CD8-positive, alpha-beta memory T cell (primary cell): ENCODE measurements at regions not wholly inside any gene's neighbourhood (a gene's known extent, or its start where the extent isn't known, plus 50 kb on each side); places are given as distances from the start of the nearest gene placed in this dataset.
A peak's percentile ranks its signal among the peaks of the same experiment; 100 is the strongest.

Experiments
- CTCF ChIA-PET: fragments of 350-600 bp; sonication (Branson Sonifier 250); formaldehyde crosslinking; loops from one replicate; lab custom pipeline; 2021; ENCODE audit warnings: antibody characterized with exemption; lab: Charles Lee
- POLR2A ChIA-PET: fragments of 350-600 bp; sonication (Branson Sonifier 250); formaldehyde crosslinking; loops from one replicate; lab custom pipeline; 2021; ENCODE audit warnings: antibody characterized with exemption; lab: Charles Lee
- DNase-seq, 5 donors: peaks; one replicate each; pipeline versions ENCODE4 v3.0.0 to v3.0.0-alpha.2; 2020 to 2022; ENCODE audit warnings: mixed read lengths in 1 of 5
- H3K27ac ChIP-seq: one replicate; pipeline ENCODE4 v1.7.0; 2013; ENCODE audit warnings: low read depth, mild to moderate bottlenecking, low read length, moderate library complexity
- H3K27me3 ChIP-seq: 2 replicates; pipeline ENCODE4 v1.7.0; 2013; ENCODE audit warnings: low read length, mild to moderate bottlenecking; ENCODE audit not compliant: insufficient read depth, poor library complexity, severe bottlenecking
- H3K36me3 ChIP-seq: 2 replicates; pipeline ENCODE4 v1.7.0; 2013; ENCODE audit warnings: mild to moderate bottlenecking, low read length, moderate library complexity; ENCODE audit not compliant: insufficient read depth
- H3K4me1 ChIP-seq: 2 replicates; pipeline ENCODE4 v1.7.0; 2013; ENCODE audit warnings: mild to moderate bottlenecking, low read length, moderate library complexity; ENCODE audit not compliant: insufficient read depth
- H3K4me3 ChIP-seq: 2 replicates; pipeline ENCODE4 v1.7.0; 2013; ENCODE audit warnings: mild to moderate bottlenecking, low read length
- H3K9me3 ChIP-seq: 2 replicates; pipeline ENCODE4 v1.7.0; 2013; ENCODE audit warnings: mild to moderate bottlenecking, low read length
- H3K27ac Mint-ChIP-seq, 8 donors: one replicate each; pipeline ENCODE4 v1.8.0; 2020 to 2021; ENCODE audit warnings: mixed read lengths in 8 of 8, mild to moderate bottlenecking in 6 of 8, inconsistent platforms in 3 of 8, moderate library complexity in 3 of 8
- H3K27me3 Mint-ChIP-seq, 2 donors: one replicate each; pipeline ENCODE4 v1.8.0; 2020 to 2021; ENCODE audit warnings: mixed read lengths in 2 of 2, mild to moderate bottlenecking in 1 of 2, moderate library complexity in 1 of 2
- H3K36me3 Mint-ChIP-seq, 3 donors: one replicate each; pipeline ENCODE4 v1.8.0; 2020 to 2021; ENCODE audit warnings: mixed read lengths in 3 of 3, inconsistent platforms in 1 of 3, mild to moderate bottlenecking in 1 of 3
- H3K4me1 Mint-ChIP-seq, 3 donors: one replicate each; pipeline ENCODE4 v1.8.0; 2020 to 2021; ENCODE audit warnings: mixed read lengths in 3 of 3, inconsistent platforms in 1 of 3, mild to moderate bottlenecking in 1 of 3
- H3K4me3 Mint-ChIP-seq, 7 donors: one replicate each; pipeline ENCODE4 v1.8.0; 2020 to 2021; ENCODE audit warnings: mixed read lengths in 7 of 7, mild to moderate bottlenecking in 6 of 7, moderate library complexity in 4 of 7, inconsistent platforms in 2 of 7
- H3K9me3 Mint-ChIP-seq, 5 donors: one replicate each; pipeline ENCODE4 v1.8.0; 2020 to 2022; ENCODE audit warnings: mixed read lengths in 5 of 5, mild to moderate bottlenecking in 3 of 5, moderate library complexity in 2 of 5, inconsistent platforms in 1 of 5

DNA sequence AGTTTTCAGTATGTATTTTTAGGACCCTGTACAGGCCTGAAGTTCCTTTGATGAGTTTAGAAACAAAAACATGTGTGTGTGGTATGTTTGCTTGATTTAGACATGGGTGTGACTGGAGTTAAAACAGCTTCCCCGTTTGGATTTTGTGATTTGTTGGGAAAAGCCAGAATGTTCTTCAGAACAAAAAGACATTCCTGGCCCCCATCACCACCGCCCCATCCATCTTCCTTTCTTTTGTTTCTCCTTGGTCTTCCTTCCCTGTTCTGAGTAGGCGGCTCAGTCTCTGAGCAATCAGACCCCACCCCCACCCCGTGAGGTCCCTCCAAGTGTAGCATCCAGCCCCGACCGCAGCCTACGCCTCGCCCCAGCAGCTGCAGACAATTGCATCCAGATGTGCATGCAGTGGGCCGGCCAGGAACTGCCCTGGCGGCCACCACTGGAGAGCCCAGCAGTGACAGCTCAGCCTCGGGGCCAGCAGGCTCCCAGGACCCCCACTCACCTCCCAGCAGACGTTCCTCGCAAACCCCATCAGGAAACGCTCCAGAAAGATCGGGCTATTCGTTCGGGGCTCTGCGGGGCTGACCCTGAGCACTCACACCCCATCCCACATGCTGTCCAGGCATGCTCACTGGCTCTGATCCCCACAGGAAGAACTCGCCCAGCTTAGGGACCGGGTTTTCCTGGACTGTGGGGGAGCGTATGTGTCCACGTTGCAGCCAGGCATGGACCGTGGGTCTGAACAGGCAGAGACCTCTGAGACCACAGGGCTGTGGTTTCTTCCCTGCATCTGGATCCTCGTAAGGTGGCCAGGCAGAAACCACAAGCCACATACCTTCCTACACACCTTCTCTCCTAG lies 99.8 kb upstream of the CDH5 start:
- Mint-ChIP-seq H3K27me3 (peaks cover 15 to 59% of the 10 kb centered on the region in 2 donors), H3K36me3 (no peaks in the 10 kb centered on the region), H3K27ac (no peak overlapping the region), H3K9me3 (no peaks in the 10 kb centered on the region), H3K4me1 (peaks cover 10 to 12% (median 11%) of the 10 kb centered on the region in 3 donors), H3K4me3 (peak overlapping the region in 1 of 7 donors; percentile 56)
- no peak for DNase-seq
- no peak overlapping the region for H3K27ac ChIP-seq
- H3K4me3 ChIP-seq = no peak overlapping the region
- ChIA-PET CTCF (no interaction called here), POLR2A (no interaction called here)
- H3K9me3 ChIP-seq = no peaks in the 10 kb centered on the region
- peaks cover 6% of the 10 kb centered on the region for H3K4me1 ChIP-seq
- no peaks in the 10 kb centered on the region for H3K36me3 ChIP-seq
- peaks cover 10% of the 10 kb centered on the region for H3K27me3 ChIP-seq

DNA sequence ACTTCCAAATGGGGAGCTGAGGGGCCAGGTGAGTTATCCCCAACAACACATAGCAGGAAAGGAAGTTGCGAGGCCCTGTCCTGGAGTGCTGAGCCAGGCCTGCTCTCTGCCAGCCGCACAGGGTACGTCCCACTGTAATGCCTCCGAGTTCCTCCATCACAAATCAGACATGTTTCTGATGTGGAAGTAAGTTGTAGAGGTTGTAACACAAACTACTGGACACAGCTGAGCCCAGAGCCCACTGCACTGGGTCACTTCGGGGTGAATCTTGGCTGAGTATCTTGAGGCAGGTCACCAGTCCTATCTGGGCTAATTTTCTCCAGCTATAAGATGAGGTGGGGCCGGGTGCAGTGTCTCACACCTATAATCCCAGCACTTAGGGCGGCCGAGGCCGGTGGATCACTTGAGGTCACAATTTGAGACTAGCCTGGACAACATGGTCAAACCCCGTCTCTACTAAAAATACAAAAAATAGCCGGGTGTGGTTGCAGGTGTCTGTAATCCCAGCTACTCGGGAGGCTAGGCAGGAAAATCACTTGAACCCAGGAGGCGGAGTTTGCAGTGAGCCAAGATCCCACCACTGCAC lies 100.8 kb upstream of the CDH5 start:
- H3K9me3 Mint-ChIP-seq = no peaks in the 10 kb centered on the region
- H3K27me3 ChIP-seq = peaks cover 4% of the 10 kb centered on the region
- CTCF ChIA-PET = no interaction called here

DNA sequence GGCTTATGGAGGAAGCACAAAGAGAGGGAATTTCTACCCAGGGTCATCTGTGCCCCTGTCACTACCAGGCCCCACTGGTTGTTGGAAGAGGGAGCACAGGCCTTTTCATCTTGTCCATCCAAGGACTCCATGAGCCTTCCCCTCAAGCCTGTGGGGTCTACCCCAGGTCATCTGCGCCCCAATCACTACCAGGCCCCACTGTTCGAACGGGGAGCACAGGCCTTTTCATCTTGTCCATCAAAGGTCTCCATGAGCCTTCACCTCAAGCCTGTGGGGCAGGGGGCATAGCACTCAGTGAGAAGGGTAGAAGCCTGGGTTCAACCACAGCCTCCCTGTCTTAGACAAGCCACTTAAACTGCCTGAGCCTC lies 101.5 kb upstream of the CDH5 start:
- H3K36me3 ChIP-seq = no peaks in the 10 kb centered on the region
- no peak overlapping the region for H3K27ac ChIP-seq
- no peaks in the 10 kb centered on the region for H3K9me3 Mint-ChIP-seq
- no peak overlapping the region for H3K4me3 Mint-ChIP-seq
- POLR2A ChIA-PET = no interaction called here
- H3K27me3 ChIP-seq = peaks cover 4% of the 10 kb centered on the region
- no peaks in the 10 kb centered on the region for H3K9me3 ChIP-seq
- no peak for DNase-seq
- CTCF ChIA-PET = no interaction called here
- peaks cover 15 to 61% of the 10 kb centered on the region in 2 donors for H3K27me3 Mint-ChIP-seq
- no peak overlapping the region for H3K27ac Mint-ChIP-seq
- no peaks in the 10 kb centered on the region for H3K36me3 Mint-ChIP-seq
- H3K4me1 ChIP-seq = peaks cover under 1% of the 10 kb centered on the region
- peaks cover 6 to 12% (median 7%) of the 10 kb centered on the region in 3 donors for H3K4me1 Mint-ChIP-seq
- no peak overlapping the region for H3K4me3 ChIP-seq

More for the DNA sequence above, 100.8 kb upstream of the CDH5 start:
- Histone ChIP-seq H3K4me1 (peaks cover 5% of the 10 kb centered on the region), H3K9me3 (no peaks in the 10 kb centered on the region), H3K36me3 (no peaks in the 10 kb centered on the region), H3K27ac (no peak overlapping the region), H3K4me3 (no peak overlapping the region)
- peaks cover 15 to 60% of the 10 kb centered on the region in 2 donors for H3K27me3 Mint-ChIP-seq
- no peak overlapping the region for H3K27ac Mint-ChIP-seq
- H3K36me3 Mint-ChIP-seq = no peaks in the 10 kb centered on the region
- no peak overlapping the region for H3K4me3 Mint-ChIP-seq
- peaks cover 7 to 12% (median 8%) of the 10 kb centered on the region in 3 donors for H3K4me1 Mint-ChIP-seq
- POLR2A ChIA-PET = no interaction called here
- no peak for DNase-seq

DNA sequence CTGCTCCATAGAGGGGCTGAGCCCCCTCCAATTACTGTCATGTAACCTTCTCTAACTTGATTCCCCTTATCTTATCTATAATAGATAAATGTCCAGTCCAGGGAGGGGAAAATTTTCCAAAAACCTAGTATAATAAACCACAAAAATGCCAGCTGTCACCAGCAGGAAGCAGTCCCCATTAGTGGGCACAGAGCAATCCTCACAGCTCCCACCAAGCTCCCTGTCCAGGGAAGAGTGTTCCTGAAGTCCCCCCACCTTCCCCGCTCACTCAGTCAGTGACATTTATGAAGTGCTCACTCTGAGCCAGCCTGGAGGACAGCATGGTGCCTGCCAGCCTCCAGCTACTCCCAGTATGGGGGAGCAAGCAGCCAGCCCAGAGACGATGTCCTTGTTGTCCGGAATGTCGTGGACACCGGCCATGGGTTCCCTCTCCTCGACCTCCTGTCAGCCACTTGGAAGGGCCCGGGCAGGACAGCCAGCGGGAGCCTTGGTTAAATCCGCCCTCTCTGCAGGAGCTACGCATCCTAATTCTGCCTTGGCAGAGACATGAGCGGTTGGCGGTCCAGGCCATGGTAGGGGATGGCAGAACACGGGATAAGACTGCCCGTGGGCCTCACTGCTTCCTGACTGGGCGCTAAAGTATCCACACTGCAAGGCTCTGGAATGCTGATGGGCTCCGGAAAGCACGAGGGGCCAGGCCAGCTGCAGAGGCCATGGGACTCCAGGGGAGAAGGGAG lies 102.0 kb upstream of the CDH5 start:
- H3K9me3 ChIP-seq = no peaks in the 10 kb centered on the region
- no peaks in the 10 kb centered on the region for H3K9me3 Mint-ChIP-seq
- ChIA-PET POLR2A (no interaction called here), CTCF (no interaction called here)
- H3K36me3 ChIP-seq = no peaks in the 10 kb centered on the region
- peaks cover 6 to 12% (median 7%) of the 10 kb centered on the region in 3 donors for H3K4me1 Mint-ChIP-seq
- H3K27ac Mint-ChIP-seq = no peak overlapping the region
- no peaks in the 10 kb centered on the region for H3K36me3 Mint-ChIP-seq
- H3K4me3 Mint-ChIP-seq = no peak overlapping the region
- H3K27me3 ChIP-seq = peaks cover 4% of the 10 kb centered on the region
- no peak overlapping the region for H3K27ac ChIP-seq
- DNase-seq = no peak
- H3K4me3 ChIP-seq = no peak overlapping the region
- peaks cover 15 to 61% of the 10 kb centered on the region in 2 donors for H3K27me3 Mint-ChIP-seq
- no peaks in the 10 kb centered on the region for H3K4me1 ChIP-seq

DNA sequence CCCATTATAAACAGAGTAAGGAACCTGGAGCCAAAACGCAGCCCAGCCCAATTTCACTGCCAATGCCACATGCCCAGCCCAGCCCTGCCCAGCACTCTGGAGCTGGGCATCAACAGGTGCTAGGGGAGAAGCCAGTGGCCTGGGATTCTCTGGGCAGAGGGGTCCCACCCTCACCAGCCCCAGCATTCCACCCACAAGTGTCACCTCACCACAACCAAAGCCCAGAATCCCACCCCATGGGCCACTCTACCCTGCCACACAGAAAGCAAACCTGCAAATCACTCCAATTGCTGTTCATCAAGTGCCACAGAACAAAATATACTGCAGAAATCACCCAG lies 102.5 kb upstream of the CDH5 start:
- POLR2A ChIA-PET = no interaction called here

DNA sequence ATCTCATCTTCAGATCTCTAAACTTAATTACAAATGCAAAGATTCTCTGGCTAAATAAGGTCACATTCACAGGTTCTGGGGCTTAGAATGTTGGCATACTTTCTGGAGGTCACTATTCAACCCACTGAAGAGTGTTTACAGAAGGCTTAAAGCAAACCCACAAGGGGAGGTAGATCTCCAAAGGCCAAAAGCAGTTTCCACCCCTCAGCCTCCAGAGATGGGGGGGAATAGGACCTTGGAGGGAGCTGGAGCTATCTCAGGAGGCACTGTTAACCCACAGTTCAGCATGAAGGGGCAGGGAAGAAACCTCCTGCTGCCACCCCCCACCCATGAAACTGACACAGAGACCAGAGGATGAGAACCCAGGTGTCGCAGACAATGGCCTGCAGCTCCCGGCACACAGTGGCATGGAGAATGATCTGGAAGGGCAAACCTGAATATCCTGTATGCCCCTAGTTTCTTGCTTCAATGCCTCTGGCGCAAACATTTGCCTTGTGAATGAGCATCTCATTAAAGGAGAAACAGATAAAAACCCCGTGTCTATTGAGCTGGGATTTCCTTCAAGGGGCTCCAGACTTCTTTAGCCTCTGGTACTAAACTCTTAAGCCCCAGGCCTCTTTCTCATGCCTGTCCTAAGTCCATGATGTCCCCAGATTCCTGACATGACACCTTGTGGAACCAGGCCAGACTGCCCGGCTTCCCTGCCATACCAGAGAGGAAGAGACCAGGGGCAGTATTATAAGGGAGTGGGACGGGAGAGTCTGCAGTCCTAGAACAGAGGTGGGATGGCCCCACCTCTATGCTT lies 103.1 kb upstream of the CDH5 start:
- Mint-ChIP-seq H3K9me3 (no peaks in the 10 kb centered on the region), H3K4me3 (no peak overlapping the region), H3K27me3 (peaks cover 13 to 55% of the 10 kb centered on the region in 2 donors), H3K27ac (no peak overlapping the region), H3K4me1 (peaks cover 6 to 8% (median 7%) of the 10 kb centered on the region in 3 donors), H3K36me3 (no peaks in the 10 kb centered on the region)
- no peak overlapping the region for H3K27ac ChIP-seq
- no peaks in the 10 kb centered on the region for H3K9me3 ChIP-seq
- DNase-seq = no peak
- no peaks in the 10 kb centered on the region for H3K36me3 ChIP-seq
- CTCF ChIA-PET = no interaction called here
- H3K27me3 ChIP-seq = peaks cover 4% of the 10 kb centered on the region
- POLR2A ChIA-PET = no interaction called here
- no peaks in the 10 kb centered on the region for H3K4me1 ChIP-seq
- H3K4me3 ChIP-seq = no peak overlapping the region

More for the DNA sequence above, 102.5 kb upstream of the CDH5 start:
- H3K4me3 Mint-ChIP-seq = no peak overlapping the region
- H3K4me1 Mint-ChIP-seq = peaks cover 6 to 8% (median 7%) of the 10 kb centered on the region in 3 donors
- Histone ChIP-seq H3K27me3 (peaks cover 4% of the 10 kb centered on the region), H3K9me3 (no peaks in the 10 kb centered on the region), H3K36me3 (no peaks in the 10 kb centered on the region), H3K4me1 (no peaks in the 10 kb centered on the region), H3K27ac (no peak overlapping the region), H3K4me3 (no peak overlapping the region)
- H3K27me3 Mint-ChIP-seq = peaks cover 12 to 56% of the 10 kb centered on the region in 2 donors
- no peaks in the 10 kb centered on the region for H3K9me3 Mint-ChIP-seq
- no peaks in the 10 kb centered on the region for H3K36me3 Mint-ChIP-seq
- H3K27ac Mint-ChIP-seq = no peak overlapping the region
- no peak for DNase-seq
- CTCF ChIA-PET = no interaction called here

DNA sequence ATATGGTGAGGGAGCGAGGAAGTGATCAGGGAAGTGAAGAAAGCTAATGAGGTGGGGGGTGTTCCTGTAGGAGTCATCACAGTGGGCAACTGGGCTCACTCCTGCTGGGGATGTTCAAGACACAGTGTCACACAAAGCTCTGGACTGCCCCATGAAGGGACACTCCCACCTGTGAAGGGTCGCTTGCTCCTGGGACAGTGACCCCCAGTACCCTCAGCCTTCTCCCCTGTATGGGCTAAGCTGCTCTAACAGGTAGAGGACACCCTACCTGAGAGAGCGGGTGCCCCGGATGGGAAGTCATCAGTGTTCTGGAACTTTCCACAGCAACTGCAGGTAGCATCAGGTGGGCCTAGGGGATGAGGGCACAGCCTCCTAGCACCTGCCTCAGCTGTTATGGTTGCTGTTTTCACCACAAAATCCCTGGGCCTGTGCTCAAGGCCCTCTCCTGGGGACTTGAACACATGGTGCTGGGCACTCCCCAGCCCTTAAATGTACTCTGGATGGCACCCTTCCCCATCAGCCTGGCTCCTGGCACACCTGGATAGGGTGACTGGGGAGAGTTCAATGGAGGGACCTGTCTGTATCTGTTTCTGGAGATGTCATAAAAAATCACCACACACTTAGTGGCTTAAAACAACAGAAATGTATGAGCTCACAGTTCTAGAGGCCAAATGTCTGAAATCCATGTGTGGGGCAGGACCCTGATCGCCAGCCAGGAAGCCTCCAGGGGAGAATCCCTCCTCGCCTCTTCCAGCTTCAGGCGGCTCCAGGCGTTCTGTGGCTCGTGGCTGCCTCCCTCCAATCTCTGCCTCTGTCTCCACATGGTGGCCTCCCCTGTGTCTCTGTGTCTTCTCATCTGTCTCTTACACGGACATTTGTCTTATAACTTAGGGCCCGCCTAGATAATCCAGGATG lies 104.0 kb upstream of the CDH5 start:
- no peaks in the 10 kb centered on the region for H3K9me3 ChIP-seq
- no peak overlapping the region for H3K4me3 ChIP-seq
- ChIA-PET CTCF (interaction anchor here (1.1 kb wide), 1 partner anchor 10 kb away, joined by 3 read pairs; no protein-coding TSS in a partner anchor), POLR2A (no interaction called here)
- Mint-ChIP-seq H3K36me3 (no peaks in the 10 kb centered on the region), H3K9me3 (no peaks in the 10 kb centered on the region), H3K4me3 (no peak overlapping the region), H3K27ac (no peak overlapping the region), H3K4me1 (peaks cover 4 to 8% (median 6%) of the 10 kb centered on the region in 3 donors), H3K27me3 (peaks cover 14 to 48% of the 10 kb centered on the region in 2 donors)
- no peak overlapping the region for H3K27ac ChIP-seq
- peaks cover 4% of the 10 kb centered on the region for H3K27me3 ChIP-seq
- no peaks in the 10 kb centered on the region for H3K36me3 ChIP-seq
- no peak for DNase-seq
- H3K4me1 ChIP-seq = no peaks in the 10 kb centered on the region
